NT2/D1 (cell line): ENCODE measurements at regions not wholly inside any gene's neighbourhood (a gene's known extent, or its start where the extent isn't known, plus 50 kb on each side); places are given as distances from the start of the nearest gene placed in this dataset.

Experiments
- DNase-seq: peaks from one replicate; pipeline ENCODE4 v3.0.0-alpha.2; 2011; ENCODE audit warnings: low read depth, low spot score
- H3K27me3 ChIP-seq: 2 replicates; pipeline ENCODE4 v1.6.0; 2011; ENCODE audit warnings: mild to moderate bottlenecking; ENCODE audit not compliant: insufficient read length, insufficient read depth
- H3K36me3 ChIP-seq: 2 replicates; pipeline ENCODE4 v1.6.1; 2011; ENCODE audit warnings: mild to moderate bottlenecking, low read length, mixed read lengths; ENCODE audit not compliant: insufficient read depth, insufficient read length
- H3K4me1 ChIP-seq: 2 replicates; pipeline ENCODE4 v1.5.1; 2011; ENCODE audit not compliant: insufficient read depth, insufficient read length
- H3K4me3 ChIP-seq: 2 replicates; pipeline ENCODE4 v1.5.1; 2011; ENCODE audit warnings: low read depth; ENCODE audit not compliant: insufficient read length
- H3K9ac ChIP-seq: 2 replicates; pipeline ENCODE4 v1.6.0; 2011; ENCODE audit warnings: low read depth; ENCODE audit not compliant: insufficient read length
- H3K9me3 ChIP-seq: 2 replicates; pipeline ENCODE4 v1.5.1; 2011; ENCODE audit warnings: mild to moderate bottlenecking, low read length; ENCODE audit not compliant: insufficient read depth
- SUZ12 ChIP-seq: IDR thresholded peaks from 2 replicates; pipeline ENCODE4 v1.6.1; 2011; ENCODE audit not compliant: insufficient read length, insufficient read depth; ENCODE audit errors: extremely low read depth
- YY1 ChIP-seq: IDR thresholded peaks from 2 replicates; pipeline ENCODE4 v1.6.1; 2011; ENCODE audit not compliant: insufficient read length, insufficient read depth
- ZNF274 ChIP-seq: IDR thresholded peaks from 2 replicates; pipeline ENCODE4 v1.6.1; 2011; ENCODE audit warnings: mild to moderate bottlenecking, low read depth, low read length

GRCh38 chr5:155366096-155366495, 352.5 kb downstream of the KIF4B start:
- no peak for TF ChIP-seq YY1
- no peak for TF ChIP-seq ZNF274
- TF ChIP-seq SUZ12 = no peak
- H3K9me3 ChIP-seq = no peaks in the 10 kb centered on the region

GRCh38 chr5:155367841-155368240, 354.3 kb downstream of the KIF4B start:
- no peaks in the 10 kb centered on the region for H3K9me3 ChIP-seq
- TF ChIP-seq YY1 (no peak), ZNF274 (no peak), SUZ12 (no peak)
- H3K36me3 ChIP-seq = no peaks in the 10 kb centered on the region
- DNase-seq = no peak
- H3K9ac ChIP-seq = no peak overlapping the region
- no peaks in the 10 kb centered on the region for H3K4me1 ChIP-seq
- no peak overlapping the region for H3K4me3 ChIP-seq
- H3K27me3 ChIP-seq = no peaks in the 10 kb centered on the region

More at GRCh38 chr5:155366096-155366495, 352.5 kb downstream of the KIF4B start:
- Histone ChIP-seq H3K4me1 (no peaks in the 10 kb centered on the region), H3K4me3 (no peak overlapping the region), H3K9ac (no peak overlapping the region), H3K36me3 (no peaks in the 10 kb centered on the region), H3K27me3 (no peaks in the 10 kb centered on the region)
- no peak for DNase-seq

DNA sequence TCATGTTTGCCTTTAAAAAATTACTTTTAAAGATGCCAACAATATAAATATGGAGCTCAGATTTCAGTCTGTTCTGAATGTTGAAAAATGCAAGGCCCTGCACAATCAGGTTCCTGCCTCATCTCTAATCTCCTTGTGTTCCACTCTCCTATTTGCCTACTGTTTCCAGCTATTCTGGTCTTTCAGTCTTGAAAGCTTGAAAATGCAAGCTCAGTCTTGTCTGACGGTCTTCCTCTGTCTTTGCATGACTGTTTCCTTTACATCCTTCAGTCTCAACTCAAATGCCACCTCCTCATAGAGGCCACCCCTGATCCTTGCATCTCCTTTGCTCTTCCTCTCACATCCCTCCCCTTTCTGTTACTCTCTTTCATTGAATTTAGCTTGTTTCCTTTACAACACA, 354.9 kb downstream of the KIF4B start:
- no peaks in the 10 kb centered on the region for H3K27me3 ChIP-seq
- no peaks in the 10 kb centered on the region for H3K36me3 ChIP-seq
- no peaks in the 10 kb centered on the region for H3K9me3 ChIP-seq
- H3K9ac ChIP-seq = no peak overlapping the region
- no peak for DNase-seq
- H3K4me3 ChIP-seq = no peak overlapping the region
- H3K4me1 ChIP-seq = no peaks in the 10 kb centered on the region
- TF ChIP-seq ZNF274 (no peak), SUZ12 (no peak), YY1 (no peak)

DNA sequence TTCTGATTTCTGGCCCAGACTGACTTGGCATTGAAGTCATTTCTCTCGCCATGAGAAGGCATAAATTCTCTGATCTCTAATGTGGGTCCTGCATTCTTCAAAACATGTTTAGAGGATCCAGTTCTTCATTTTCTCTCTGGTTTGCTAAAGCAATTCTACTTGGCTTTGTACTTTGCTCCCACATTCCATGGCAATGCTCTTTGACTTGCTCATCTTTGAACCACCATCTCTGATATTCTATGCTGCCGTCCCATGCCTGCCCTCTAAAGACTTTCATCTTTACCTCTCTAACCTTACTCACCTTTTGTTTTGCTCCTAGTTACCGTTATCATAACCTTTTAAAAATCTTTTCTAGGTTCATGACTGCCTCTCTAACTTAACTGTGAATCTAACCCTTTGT, 366.9 kb downstream of the KIF4B start:
- Histone ChIP-seq H3K4me3 (no peak overlapping the region), H3K9ac (no peak overlapping the region), H3K4me1 (no peaks in the 10 kb centered on the region), H3K9me3 (no peaks in the 10 kb centered on the region), H3K27me3 (no peaks in the 10 kb centered on the region), H3K36me3 (no peaks in the 10 kb centered on the region)
- DNase-seq = no peak
- TF ChIP-seq ZNF274 = no peak

GRCh38 chr5:155381654-155382053, 368.1 kb downstream of the KIF4B start:
- H3K4me3 ChIP-seq = no peak overlapping the region
- TF ChIP-seq SUZ12 (no peak), YY1 (no peak), ZNF274 (no peak)
- no peaks in the 10 kb centered on the region for H3K4me1 ChIP-seq
- H3K9me3 ChIP-seq = no peaks in the 10 kb centered on the region
- H3K27me3 ChIP-seq = no peaks in the 10 kb centered on the region
- no peak overlapping the region for H3K9ac ChIP-seq
- no peaks in the 10 kb centered on the region for H3K36me3 ChIP-seq
- DNase-seq = no peak

DNA sequence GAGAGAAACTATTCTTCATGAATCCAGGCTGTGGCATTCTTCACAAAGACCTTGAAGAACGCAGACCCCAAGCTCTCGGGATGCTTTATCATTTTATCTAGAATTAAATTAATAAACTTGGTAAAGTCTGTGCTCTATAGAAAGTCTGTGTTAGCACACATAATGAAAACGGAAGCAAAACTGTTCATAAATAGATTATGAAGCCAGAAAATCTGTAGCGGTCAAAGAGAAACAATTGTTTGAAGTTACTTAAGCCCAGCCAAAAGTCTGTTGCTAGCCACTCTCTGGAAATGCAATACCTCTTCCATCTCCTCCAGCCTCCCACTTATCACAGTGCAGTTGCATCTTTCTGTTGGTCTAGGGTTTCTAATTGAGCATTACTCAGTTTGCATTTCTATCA, 375.9 kb downstream of the KIF4B start:
- no peak for TF ChIP-seq SUZ12
- no peak for TF ChIP-seq ZNF274
- no peak for TF ChIP-seq YY1
- H3K4me3 ChIP-seq = no peak overlapping the region
- H3K9me3 ChIP-seq = no peaks in the 10 kb centered on the region
- H3K27me3 ChIP-seq = no peaks in the 10 kb centered on the region
- H3K4me1 ChIP-seq = no peaks in the 10 kb centered on the region
- H3K36me3 ChIP-seq = no peaks in the 10 kb centered on the region
- DNase-seq = no peak
- no peak overlapping the region for H3K9ac ChIP-seq

GRCh38 chr5:155394727-155395126, 381.2 kb downstream of the KIF4B start:
- Histone ChIP-seq H3K27me3 (no peaks in the 10 kb centered on the region), H3K4me1 (no peaks in the 10 kb centered on the region), H3K36me3 (no peaks in the 10 kb centered on the region), H3K4me3 (no peak overlapping the region), H3K9me3 (no peaks in the 10 kb centered on the region), H3K9ac (no peak overlapping the region)
- TF ChIP-seq YY1 (no peak), ZNF274 (no peak), SUZ12 (no peak)
- DNase-seq = no peak

- Histone ChIP-seq H3K4me3 (no peak overlapping the region), H3K9me3 (0 out of 2 replicates have a peak, but pooled peaks cover 3% of the 10 kb centered on the region), H3K4me1 (peaks cover 6% of the 10 kb centered on the region), H3K36me3 (no peaks in the 10 kb centered on the region), H3K9ac (no peak overlapping the region), H3K27me3 (no peaks in the 10 kb centered on the region)
- TF ChIP-seq YY1 (no peak), ZNF274 (no peak), SUZ12 (no peak)
- DNase-seq = no peak
Measured at GRCh38 chr5:155402927-155403640, 389.5 kb downstream of the KIF4B start.
